ENCODE measurements at regions not wholly inside any gene's neighbourhood (a gene's known extent, or its start where the extent isn't known, plus 50 kb on each side); places are given as distances from the start of the nearest gene placed in this dataset.

DNA sequence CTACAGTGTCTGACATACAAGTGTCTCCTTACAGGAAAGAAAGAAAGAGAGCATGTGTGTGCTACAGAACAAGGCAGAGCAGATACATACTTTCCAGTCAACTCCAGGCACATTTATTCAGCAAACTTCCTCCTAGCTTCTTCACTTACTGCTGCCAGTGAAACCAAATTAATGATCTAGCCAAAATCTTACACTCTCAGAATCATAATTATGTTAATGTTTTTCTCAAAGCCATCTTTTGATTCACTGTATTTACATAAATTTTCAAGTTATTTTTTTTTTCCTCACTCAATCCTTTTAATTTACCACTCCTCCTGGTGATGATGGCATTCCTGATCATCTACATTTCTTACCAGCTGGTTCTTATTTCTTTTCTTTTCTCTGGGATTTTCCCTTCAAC is 326.7 kb downstream of the IGSF11 start:
- H3K36me3 ChIP-seq = no peaks in the 10 kb centered on the region

GRCh38 chr3:118710532-118710931 is 324.1 kb downstream of the IGSF11 start:
- WGBS, 2 donors (ENCODE audit: low coverage in 1 of 2) = 78 to 95% methylated on average over 2 of the region's 2 CpGs
- TF ChIP-seq POLR2A (IDR thresholded peaks at IDR 0.05) = no peak
- TF ChIP-seq EP300 (IDR thresholded peaks at IDR 0.05) = no peak
- TF ChIP-seq, protein P1, sequence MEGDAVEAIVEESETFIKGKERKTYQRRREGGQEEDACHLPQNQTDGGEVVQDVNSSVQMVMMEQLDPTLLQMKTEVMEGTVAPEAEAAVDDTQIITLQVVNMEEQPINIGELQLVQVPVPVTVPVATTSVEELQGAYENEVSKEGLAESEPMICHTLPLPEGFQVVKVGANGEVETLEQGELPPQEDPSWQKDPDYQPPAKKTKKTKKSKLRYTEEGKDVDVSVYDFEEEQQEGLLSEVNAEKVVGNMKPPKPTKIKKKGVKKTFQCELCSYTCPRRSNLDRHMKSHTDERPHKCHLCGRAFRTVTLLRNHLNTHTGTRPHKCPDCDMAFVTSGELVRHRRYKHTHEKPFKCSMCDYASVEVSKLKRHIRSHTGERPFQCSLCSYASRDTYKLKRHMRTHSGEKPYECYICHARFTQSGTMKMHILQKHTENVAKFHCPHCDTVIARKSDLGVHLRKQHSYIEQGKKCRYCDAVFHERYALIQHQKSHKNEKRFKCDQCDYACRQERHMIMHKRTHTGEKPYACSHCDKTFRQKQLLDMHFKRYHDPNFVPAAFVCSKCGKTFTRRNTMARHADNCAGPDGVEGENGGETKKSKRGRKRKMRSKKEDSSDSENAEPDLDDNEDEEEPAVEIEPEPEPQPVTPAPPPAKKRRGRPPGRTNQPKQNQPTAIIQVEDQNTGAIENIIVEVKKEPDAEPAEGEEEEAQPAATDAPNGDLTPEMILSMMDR (IDR thresholded peaks at IDR 0.05) = no peak
- TF ChIP-seq POLR2AphosphoS5 (IDR thresholded peaks at IDR 0.05) = no peak
- ATAC-seq = no peak

More for the DNA sequence above, 326.7 kb downstream of the IGSF11 start:
- Histone ChIP-seq H3K27ac (no peak overlapping the region), H3K27me3 (no peaks in the 10 kb centered on the region), H3K9me3 (no peaks in the 10 kb centered on the region), H3K4me1 (no peaks in the 10 kb centered on the region), H3K4me3 (no peak overlapping the region)
- TF ChIP-seq EP300 (IDR thresholded peaks at IDR 0.05) (no peak), POLR2AphosphoS5 (IDR thresholded peaks at IDR 0.05) (no peak), POLR2A (IDR thresholded peaks at IDR 0.05) (no peak)
- TF ChIP-seq, protein P1 (IDR thresholded peaks at IDR 0.05) = no peak
- no peak for ATAC-seq

DNA sequence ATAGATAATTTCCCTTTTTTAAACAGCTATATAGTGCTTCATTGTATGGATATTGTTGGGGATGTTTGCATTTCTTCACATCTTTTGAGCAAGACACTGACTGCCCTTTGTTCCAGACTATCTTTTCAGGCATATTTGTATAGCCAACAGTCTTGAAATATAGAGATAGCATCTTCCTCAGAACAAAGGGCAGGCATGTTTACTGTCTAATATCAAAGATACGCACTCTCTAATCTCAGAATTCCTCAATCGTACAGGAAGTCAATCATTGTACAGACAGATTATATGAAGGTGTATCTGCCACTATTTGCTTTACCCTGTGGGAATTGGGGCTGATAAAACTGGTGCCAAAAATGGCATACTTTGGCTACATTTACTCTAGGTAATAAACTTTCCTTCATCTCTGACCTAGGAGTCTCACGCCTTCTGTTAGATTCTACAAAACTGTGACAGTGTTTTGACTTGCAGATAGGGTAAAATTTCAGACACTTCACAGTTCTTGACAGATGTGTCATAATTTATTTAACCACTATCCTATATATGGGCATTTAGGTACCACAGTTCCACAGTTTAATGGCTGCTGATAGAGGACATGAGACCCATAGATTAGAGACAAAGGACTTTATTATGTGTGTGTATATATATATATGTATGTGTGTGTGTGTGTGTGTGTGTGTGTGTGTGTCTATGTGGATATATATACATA is 321.0 kb downstream of the IGSF11 start:
- H3K27ac ChIP-seq = no peak overlapping the region
- no peak for TF ChIP-seq POLR2AphosphoS5 (IDR thresholded peaks at IDR 0.05)
- TF ChIP-seq, protein P1 (IDR thresholded peaks at IDR 0.05) = no peak
- TF ChIP-seq EP300 (IDR thresholded peaks at IDR 0.05) = no peak
- no peak for TF ChIP-seq POLR2A (IDR thresholded peaks at IDR 0.05)
- WGBS, 2 donors (ENCODE audit: low coverage in 1 of 2) = 67 to 81% methylated on average over 3 of the region's 3 CpGs

More at GRCh38 chr3:118710532-118710931, 324.1 kb downstream of the IGSF11 start:
- no peaks in the 10 kb centered on the region for H3K4me1 ChIP-seq
- no peaks in the 10 kb centered on the region for H3K36me3 ChIP-seq
- no peaks in the 10 kb centered on the region for H3K27me3 ChIP-seq
- no peak overlapping the region for H3K27ac ChIP-seq
- no peaks in the 10 kb centered on the region for H3K9me3 ChIP-seq
- no peak overlapping the region for H3K4me3 ChIP-seq

GRCh38 chr3:118714800-118715199 is 319.8 kb downstream of the IGSF11 start:
- Histone ChIP-seq H3K9me3 (peaks cover 0 to 13% (median 0%) of the 10 kb centered on the region in 3 donors), H3K4me1 (no peaks in the 10 kb centered on the region), H3K36me3 (no peaks in the 10 kb centered on the region), H3K27me3 (no peaks in the 10 kb centered on the region), H3K27ac (no peak overlapping the region), H3K4me3 (no peak overlapping the region)
- TF ChIP-seq, protein P1 (IDR thresholded peaks at IDR 0.05) = no peak
- TF ChIP-seq POLR2AphosphoS5 (IDR thresholded peaks at IDR 0.05) (no peak), POLR2A (IDR thresholded peaks at IDR 0.05) (no peak), EP300 (IDR thresholded peaks at IDR 0.05) (no peak)
- no peak for ATAC-seq
- 93 to 94% methylated on average over 2 of the region's 2 CpGs for WGBS, 2 donors (ENCODE audit: low coverage in 1 of 2)

More for the DNA sequence above, 321.0 kb downstream of the IGSF11 start:
- no peaks in the 10 kb centered on the region for H3K36me3 ChIP-seq
- H3K4me3 ChIP-seq = no peak overlapping the region
- no peaks in the 10 kb centered on the region for H3K27me3 ChIP-seq
- H3K9me3 ChIP-seq = peaks cover 0 to 6% (median 0%) of the 10 kb centered on the region in 3 donors
- no peaks in the 10 kb centered on the region for H3K4me1 ChIP-seq
- no peak for ATAC-seq

DNA sequence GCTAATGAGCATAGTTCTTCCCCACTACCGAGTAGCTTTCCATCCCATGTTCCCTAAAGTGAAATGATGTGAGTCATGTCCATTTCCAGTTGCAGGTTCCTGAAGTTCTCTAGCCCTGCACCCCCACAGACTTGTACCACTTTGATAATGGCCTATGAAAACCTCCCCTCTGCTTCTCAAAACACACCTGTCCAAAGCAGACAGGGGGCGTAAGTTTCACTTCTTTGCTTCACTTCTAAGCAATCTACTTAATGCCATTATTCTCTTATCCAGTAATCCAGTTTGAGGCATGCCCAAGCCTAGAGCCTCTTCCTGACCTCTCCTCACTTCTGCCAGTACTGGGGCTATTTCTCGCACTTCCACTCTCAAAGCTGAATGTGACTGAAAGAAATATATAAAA is 305.1 kb downstream of the IGSF11 start:
- WGBS, 2 donors (ENCODE audit: low coverage in 1 of 2) = 72 to 85% methylated on average over 3 of the region's 3 CpGs
- no peaks in the 10 kb centered on the region for H3K36me3 ChIP-seq
- H3K4me1 ChIP-seq = no peaks in the 10 kb centered on the region
- H3K27ac ChIP-seq = no peak overlapping the region
- H3K27me3 ChIP-seq = no peaks in the 10 kb centered on the region
- H3K9me3 ChIP-seq = no peaks in the 10 kb centered on the region
- TF ChIP-seq POLR2AphosphoS5 (IDR thresholded peaks at IDR 0.05) (no peak), POLR2A (IDR thresholded peaks at IDR 0.05) (no peak), EP300 (IDR thresholded peaks at IDR 0.05) (no peak)
- TF ChIP-seq, protein P1 (IDR thresholded peaks at IDR 0.05) = no peak
- H3K4me3 ChIP-seq = no peak overlapping the region
- no peak for ATAC-seq
